Peyer's patch (tissue), 4 donors: ENCODE measurements at regions not wholly inside any gene's neighbourhood (a gene's known extent, or its start where the extent isn't known, plus 50 kb on each side); places are given as distances from the start of the nearest gene placed in this dataset.
"Not testable (repeated sequence)": the region's sequence is repeated elsewhere in the genome, so short reads cannot be mapped to it uniquely, and the experiment has no call there.

Experiments
- DNase-seq, 3 donors: peaks; one replicate each; pipeline ENCODE4 v3.0.0-alpha.2; 2017 to 2019
- H3K27ac ChIP-seq, 4 donors: fragments of 200-600 bp; sonication (generic); one replicate each; pipeline ENCODE4 v1.5.1; 2016 to 2019
- H3K27me3 ChIP-seq, 2 donors: fragments of 200-600 bp; sonication (generic); one replicate each; pipeline ENCODE4 v1.5.1; 2019
- H3K36me3 ChIP-seq, 3 donors: fragments of 200-600 bp; sonication (generic); one replicate each; pipeline ENCODE4 v1.5.1; 2016 to 2019
- H3K4me1 ChIP-seq, 4 donors: fragments of 200-600 bp; sonication (generic); one replicate each; pipeline ENCODE4 v1.5.1; 2016 to 2019
- H3K4me3 ChIP-seq, 4 donors: fragments of 200-600 bp; sonication (generic); 1 replicate in 3 of 4; 2 replicates in 1 of 4; pipeline ENCODE4 v1.5.1; 2016 to 2019; ENCODE audit warnings: mild to moderate bottlenecking in 1 of 4
- H3K9me3 ChIP-seq, 4 donors: fragments of 200-600 bp; sonication (generic); one replicate each; pipeline ENCODE4 v1.5.1; 2016 to 2019; ENCODE audit warnings: mild to moderate bottlenecking in 1 of 4
- POLR2A ChIP-seq, 2 donors: fragments of 450-650 bp; IDR thresholded peaks; one replicate each; pipeline ENCODE4 v1.5.1; 2017; ENCODE audit warnings: antibody characterized with exemption in 2 of 2, mild to moderate bottlenecking in 2 of 2, moderate library complexity in 2 of 2
- TF ChIP-seq, protein P1 (sequence below), 6 experiments: fragments of 450-650 bp in 4 of 6; fragments of 200-600 bp in 2 of 6; sonication (generic) in 1 of 6; IDR thresholded peaks; one replicate each; pipeline ENCODE4 v1.5.1; 2017 to 2019; ENCODE audit warnings: antibody characterized with exemption in 6 of 6, mild to moderate bottlenecking in 3 of 6, moderate library complexity in 1 of 6

DNA sequence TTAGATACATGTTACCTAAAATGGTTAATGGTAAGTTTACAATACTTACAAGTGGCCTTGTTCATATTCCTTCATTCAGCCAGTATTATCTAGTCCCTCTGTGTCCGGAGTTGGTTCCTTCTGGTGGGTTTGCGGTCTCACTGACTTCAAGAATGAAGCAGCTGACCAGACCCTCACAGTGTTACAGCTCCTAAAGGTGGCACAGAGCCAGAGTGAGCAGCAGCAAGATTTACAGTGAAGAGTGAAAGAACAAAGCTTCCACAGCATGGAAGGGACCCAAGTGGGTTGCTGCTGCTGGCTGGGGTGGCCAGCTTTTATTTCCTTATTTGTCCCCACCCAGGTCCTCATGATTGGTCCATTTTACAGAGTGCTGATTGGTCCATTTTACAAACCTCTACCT lies 916.8 kb downstream of the MCTP2 start:
- H3K9me3 ChIP-seq = no peaks in the 10 kb centered on the region
- H3K27me3 ChIP-seq = no peaks in the 10 kb centered on the region
- no peak overlapping the region for H3K27ac ChIP-seq
- DNase-seq = no peak
- TF ChIP-seq, protein P1, sequence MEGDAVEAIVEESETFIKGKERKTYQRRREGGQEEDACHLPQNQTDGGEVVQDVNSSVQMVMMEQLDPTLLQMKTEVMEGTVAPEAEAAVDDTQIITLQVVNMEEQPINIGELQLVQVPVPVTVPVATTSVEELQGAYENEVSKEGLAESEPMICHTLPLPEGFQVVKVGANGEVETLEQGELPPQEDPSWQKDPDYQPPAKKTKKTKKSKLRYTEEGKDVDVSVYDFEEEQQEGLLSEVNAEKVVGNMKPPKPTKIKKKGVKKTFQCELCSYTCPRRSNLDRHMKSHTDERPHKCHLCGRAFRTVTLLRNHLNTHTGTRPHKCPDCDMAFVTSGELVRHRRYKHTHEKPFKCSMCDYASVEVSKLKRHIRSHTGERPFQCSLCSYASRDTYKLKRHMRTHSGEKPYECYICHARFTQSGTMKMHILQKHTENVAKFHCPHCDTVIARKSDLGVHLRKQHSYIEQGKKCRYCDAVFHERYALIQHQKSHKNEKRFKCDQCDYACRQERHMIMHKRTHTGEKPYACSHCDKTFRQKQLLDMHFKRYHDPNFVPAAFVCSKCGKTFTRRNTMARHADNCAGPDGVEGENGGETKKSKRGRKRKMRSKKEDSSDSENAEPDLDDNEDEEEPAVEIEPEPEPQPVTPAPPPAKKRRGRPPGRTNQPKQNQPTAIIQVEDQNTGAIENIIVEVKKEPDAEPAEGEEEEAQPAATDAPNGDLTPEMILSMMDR (IDR thresholded peaks at IDR 0.05) = no peak
- no peak for TF ChIP-seq POLR2A (IDR thresholded peaks at IDR 0.05)
- no peaks in the 10 kb centered on the region for H3K4me1 ChIP-seq
- no peak overlapping the region for H3K4me3 ChIP-seq
- no peaks in the 10 kb centered on the region for H3K36me3 ChIP-seq

DNA sequence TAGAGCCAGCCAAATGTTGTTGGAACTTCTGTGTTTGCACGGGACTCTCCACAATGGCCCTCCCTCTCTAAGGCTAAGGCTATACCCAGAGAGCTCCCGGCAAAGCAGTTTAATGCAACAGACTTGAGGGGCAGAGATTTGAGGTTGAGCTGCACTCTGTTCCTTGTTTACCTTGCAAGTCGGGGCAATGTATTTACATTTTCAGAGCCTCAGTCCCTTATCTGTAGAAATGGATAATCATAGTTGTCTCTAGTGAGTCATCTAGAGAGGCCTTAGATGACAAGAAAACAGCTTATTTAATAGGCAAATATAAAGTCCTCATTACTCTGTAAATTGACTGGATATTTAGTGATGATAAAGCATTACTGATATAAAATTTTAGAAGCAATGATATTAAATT lies 917.7 kb downstream of the MCTP2 start:
- Histone ChIP-seq H3K9me3 (no peaks in the 10 kb centered on the region), H3K4me3 (no peak overlapping the region), H3K36me3 (no peaks in the 10 kb centered on the region)

DNA sequence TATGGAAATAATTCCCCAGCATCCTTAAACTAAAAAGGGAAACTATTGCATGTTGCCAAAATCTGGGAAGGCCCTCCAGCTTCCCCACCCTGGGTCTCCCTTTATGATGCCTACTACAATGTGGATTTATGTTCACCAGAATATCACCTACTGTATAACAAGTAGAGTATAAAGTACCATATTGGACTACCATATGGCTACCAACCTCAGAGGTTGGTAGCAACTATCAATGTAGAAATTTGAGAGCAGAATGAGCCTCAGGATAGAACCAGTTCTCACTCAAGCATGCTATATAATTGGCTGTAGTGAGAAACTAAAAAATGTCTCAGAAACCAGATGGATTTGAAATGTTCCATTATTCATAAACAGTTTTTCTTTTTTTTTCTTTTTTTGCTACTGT lies 918.4 kb downstream of the MCTP2 start:
- no peak for DNase-seq
- Histone ChIP-seq H3K27me3 (no peaks in the 10 kb centered on the region), H3K9me3 (no peaks in the 10 kb centered on the region), H3K27ac (no peak overlapping the region), H3K4me1 (no peaks in the 10 kb centered on the region), H3K36me3 (no peaks in the 10 kb centered on the region), H3K4me3 (no peak overlapping the region)
- TF ChIP-seq POLR2A (IDR thresholded peaks at IDR 0.05) = no peak
- TF ChIP-seq, protein P1 (IDR thresholded peaks at IDR 0.05) = no peak

More for the DNA sequence above, 917.7 kb downstream of the MCTP2 start:
- DNase-seq = no peak
- TF ChIP-seq POLR2A (IDR thresholded peaks at IDR 0.05) = no peak
- TF ChIP-seq, protein P1 (IDR thresholded peaks at IDR 0.05) = no peak
- H3K27me3 ChIP-seq = no peaks in the 10 kb centered on the region
- no peaks in the 10 kb centered on the region for H3K4me1 ChIP-seq
- no peak overlapping the region for H3K27ac ChIP-seq

DNA sequence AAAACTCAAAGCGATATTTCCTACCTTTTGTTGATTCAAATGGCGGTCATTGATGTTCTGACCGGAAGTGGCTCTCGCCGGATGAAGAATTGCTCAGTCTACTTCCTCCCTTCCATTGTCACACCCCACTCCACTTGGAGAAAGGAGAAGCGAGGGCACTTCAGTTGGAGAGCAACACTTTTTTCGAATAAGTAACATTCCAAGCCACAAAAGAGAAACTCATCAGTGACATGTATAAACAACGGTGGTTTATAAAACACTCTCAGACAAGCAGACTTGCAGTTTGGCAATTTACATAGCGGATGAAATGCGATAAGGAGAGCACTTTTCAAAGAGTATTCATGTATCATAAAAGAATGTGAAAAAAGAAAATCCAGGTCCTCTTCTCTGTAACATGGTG lies 919.1 kb downstream of the MCTP2 start:
- Histone ChIP-seq H3K4me3 (no peak overlapping the region), H3K4me1 (no peaks in the 10 kb centered on the region), H3K27ac (no peak overlapping the region), H3K36me3 (no peaks in the 10 kb centered on the region), H3K27me3 (no peaks in the 10 kb centered on the region), H3K9me3 (no peaks in the 10 kb centered on the region)
- DNase-seq = no peak
- TF ChIP-seq, protein P1 (IDR thresholded peaks at IDR 0.05) = no peak
- TF ChIP-seq POLR2A (IDR thresholded peaks at IDR 0.05) = no peak

DNA sequence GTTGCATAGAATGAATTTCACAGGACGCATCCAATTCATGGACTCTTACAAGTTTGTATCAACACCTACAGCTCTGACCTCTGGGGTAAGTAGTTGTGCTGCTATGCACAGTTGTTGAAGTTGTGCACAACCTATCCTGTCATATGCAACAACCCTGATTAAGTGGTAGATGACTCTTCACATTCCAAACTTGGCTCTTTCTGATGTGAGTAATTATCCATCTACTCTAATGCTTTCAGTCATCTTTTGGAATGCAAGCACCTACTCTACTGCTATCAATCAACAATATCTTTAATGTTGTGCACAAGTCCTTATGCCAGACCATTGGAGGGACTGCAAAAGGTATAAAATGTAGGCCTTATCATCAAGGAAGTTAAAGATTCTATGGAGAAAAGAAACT lies 921.4 kb downstream of the MCTP2 start:
- Histone ChIP-seq H3K4me3 (no peak overlapping the region), H3K36me3 (no peaks in the 10 kb centered on the region), H3K9me3 (no peaks in the 10 kb centered on the region), H3K4me1 (no peaks in the 10 kb centered on the region), H3K27ac (no peak overlapping the region), H3K27me3 (no peaks in the 10 kb centered on the region)
- no peak for DNase-seq
- TF ChIP-seq, protein P1 (IDR thresholded peaks at IDR 0.05) = no peak
- TF ChIP-seq POLR2A (IDR thresholded peaks at IDR 0.05) = no peak

DNA sequence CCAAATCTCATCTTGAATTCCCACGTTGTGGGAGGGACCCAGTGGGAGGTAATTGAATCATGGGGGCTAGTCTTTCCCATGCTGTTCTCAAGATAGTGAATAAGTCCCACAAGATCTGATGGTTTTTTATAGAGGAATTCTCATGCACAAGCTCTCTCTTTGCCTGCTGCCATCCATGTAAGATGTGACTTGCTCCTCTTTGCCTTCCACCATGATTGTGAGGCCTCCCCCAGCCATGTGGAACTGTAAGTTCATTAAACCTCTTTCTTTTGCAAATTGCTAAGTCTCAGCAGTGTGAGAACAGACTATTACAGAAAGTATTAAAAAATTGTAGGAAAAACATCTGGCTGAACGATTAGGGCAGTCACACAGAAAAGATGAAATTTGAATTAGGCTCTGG lies 921.8 kb downstream of the MCTP2 start:
- not testable (repeated sequence) for H3K4me1 ChIP-seq, DNase-seq, H3K9me3 ChIP-seq, H3K27ac ChIP-seq, H3K36me3 ChIP-seq, H3K4me3 ChIP-seq, H3K27me3 ChIP-seq
